ENCODE measurements at regions not wholly inside any gene's neighbourhood (a gene's known extent, or its start where the extent isn't known, plus 50 kb on each side); places are given as distances from the start of the nearest gene placed in this dataset.

DNA sequence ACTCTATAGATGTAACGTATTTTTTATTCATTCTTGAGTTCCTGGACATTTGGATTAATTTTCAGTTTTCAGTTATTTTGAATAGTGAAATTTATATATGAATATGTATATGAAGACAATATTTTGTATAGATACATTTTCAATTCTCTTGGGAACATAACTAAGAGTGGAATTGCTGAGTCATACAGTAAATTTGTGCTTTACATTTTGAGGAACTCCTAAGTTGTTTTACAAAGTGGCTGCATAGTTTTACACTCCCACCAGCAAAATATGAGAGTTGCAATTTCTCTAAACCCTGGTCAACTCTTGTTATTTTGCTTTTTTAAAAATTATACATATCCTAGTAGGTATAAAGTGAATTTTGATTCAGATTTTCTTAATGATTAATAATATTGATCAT is 1838.6 kb upstream of the SEL1L start:
- DNase-seq = no peak

GRCh38 chr14:83379436-83379835 is 1845.8 kb upstream of the SEL1L start:
- no peak for DNase-seq

DNA sequence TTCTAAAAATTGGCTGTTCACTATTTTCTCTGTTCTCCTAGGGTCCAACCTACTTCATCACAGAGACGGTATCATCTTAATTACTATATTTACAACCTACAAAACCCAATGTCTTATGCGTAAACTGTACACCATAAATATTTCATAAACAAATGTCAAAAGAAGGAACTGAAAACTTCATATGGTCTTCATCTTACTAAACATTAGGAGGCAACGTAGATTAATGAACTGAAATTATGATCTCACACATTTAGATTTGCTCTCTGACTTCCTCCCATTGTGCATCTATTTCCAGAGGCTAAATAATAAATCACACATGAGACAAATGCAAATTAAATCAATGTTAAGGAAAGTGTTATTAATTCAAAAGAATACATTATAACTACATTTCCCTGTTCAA is 1850.6 kb upstream of the SEL1L start:
- no peak for DNase-seq

DNA sequence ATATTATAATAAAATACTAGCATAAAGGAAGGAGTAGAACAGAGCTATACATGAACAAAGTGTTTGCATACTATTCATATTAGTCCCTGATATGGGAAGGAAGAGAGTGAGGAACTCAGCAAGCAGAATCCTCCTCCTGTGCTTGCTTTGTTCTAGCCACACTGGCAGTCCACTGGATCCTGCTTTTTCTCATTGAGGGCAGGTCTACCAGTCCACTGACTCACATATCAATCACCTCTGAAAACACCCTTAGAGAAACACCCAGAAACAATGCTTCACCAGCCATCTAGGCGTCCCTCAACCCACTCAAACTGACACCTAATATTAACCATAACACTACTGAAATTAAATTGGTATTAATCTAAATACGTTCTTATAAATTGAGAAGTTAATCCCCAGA is 1861.7 kb upstream of the SEL1L start:
- no peak for DNase-seq

GRCh38 chr14:83416476-83416875 is 1882.8 kb upstream of the SEL1L start:
- no peak for DNase-seq

DNA sequence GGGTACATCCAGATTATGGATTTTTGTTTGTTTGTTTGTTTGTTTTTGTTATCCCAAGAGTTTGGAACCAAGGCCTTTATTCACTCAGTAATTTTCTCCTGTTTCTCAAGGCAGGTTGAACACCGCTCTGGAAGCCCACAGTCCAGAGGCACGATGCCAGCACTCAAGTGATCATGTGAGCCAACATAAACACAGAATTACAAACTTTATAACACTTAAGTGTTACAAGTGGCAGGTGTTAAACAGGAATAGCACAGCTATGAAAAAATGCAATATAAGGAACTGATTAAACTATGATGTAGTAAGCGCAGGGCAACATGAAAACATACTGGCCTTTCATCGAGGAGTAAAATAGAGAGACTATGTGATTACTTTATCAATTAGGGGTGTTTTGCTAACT is 1885.8 kb upstream of the SEL1L start:
- no peak for DNase-seq

- no peak for DNase-seq
Measured at GRCh38 chr14:83421711-83422110, 1888.1 kb upstream of the SEL1L start.

GRCh38 chr14:83425138-83425537 is 1891.5 kb upstream of the SEL1L start:
- no peak for DNase-seq

GRCh38 chr14:83425706-83426105 is 1892.1 kb upstream of the SEL1L start:
- DNase-seq = no peak

DNA sequence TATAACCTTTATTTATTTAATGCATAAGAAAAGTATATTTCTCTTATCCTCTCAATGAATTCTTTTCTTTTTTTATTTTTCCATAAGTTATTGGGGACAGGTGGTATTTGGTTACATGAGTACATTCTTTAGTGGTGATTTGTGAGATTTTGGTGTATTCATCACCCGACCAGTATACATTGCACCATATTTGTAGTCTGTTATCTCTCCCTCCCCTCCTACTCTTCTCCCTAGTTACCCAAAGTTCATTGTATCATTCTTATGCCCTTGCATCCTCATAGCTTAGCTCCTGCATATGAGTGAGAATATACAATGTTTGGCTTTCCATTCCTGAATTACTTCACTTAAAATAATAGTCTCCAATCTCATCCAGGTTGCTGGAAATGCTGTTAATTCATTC is 1900.0 kb upstream of the SEL1L start:
- no peak for DNase-seq

- DNase-seq = no peak
Measured at GRCh38 chr14:83441801-83442200, 1908.1 kb upstream of the SEL1L start.

- DNase-seq = no peak
Measured at GRCh38 chr14:83455561-83455960, 1921.9 kb upstream of the SEL1L start.

DNA sequence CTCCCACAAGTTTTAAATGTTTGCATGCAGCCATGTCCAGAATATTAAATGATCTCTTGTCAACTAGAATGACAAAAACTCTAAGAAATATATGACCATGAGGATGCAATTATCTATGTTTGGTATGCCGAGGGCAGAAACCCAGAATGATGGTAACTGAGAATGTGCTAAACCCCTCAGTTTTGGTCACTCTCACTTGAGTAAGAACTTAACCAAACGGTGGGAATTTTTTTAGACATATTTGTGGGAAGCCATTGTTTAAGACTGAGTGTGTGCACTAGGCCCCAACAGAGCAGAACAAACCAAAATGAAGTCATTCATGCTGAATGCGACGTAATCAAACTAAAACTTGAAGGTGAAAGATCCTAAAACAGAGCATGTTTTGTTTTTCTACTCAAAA is 1927.9 kb upstream of the SEL1L start:
- DNase-seq = no peak

GRCh38 chr14:83462759-83463158 is 1929.1 kb upstream of the SEL1L start:
- DNase-seq = no peak

DNA sequence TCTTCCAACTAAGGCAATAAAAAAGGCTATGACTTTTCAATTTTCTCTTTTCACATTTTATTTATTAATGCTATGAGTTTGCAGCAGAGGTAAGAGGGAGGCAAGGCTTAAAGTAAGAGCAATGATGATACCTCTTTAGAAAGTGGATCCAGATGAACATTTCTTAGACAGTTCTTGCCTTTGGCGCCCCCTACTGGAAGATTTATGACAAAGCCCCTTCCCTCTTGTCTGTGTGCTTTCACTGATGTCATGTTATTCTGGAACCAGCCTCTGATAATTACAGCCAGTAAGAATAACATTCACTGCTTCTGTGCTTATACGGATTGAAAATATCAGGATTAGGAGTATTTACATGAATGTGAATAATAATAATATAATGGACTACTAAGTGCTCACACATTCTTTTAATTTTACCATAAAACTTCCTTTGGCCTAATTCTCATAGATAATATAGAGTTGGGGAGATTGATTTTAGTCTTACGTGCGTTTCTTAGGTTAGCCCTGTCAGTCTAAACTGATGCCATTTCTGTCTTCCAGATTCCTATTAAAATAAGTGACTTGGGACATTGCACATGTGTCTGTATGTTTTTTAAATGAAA is 1929.9 kb upstream of the SEL1L start:
- DNase-seq = no peak

DNA sequence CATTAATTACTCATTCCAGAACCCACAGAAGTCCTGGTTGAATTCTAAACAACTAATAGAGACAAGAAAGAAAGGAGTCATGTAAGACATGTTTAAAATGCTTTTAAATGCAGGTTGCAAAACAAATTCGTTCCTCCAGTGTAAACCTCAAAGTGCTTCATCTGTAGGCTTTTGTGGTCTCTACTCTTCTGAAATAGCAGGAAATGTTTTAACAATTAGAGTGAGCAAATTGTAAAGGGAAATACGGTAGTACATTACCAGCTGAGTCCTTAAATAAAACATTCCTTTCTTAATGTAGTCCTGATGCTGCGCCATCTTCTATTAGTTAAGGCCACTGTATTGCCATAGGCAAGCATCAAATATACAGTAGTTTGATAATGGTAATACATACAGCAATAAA is 1934.2 kb upstream of the SEL1L start:
- no peak for DNase-seq

- DNase-seq = no peak
Measured at GRCh38 chr14:83470466-83470865, 1936.8 kb upstream of the SEL1L start.

GRCh38 chr14:83470959-83471695 is 1937.5 kb upstream of the SEL1L start:
- no peak for DNase-seq

DNA sequence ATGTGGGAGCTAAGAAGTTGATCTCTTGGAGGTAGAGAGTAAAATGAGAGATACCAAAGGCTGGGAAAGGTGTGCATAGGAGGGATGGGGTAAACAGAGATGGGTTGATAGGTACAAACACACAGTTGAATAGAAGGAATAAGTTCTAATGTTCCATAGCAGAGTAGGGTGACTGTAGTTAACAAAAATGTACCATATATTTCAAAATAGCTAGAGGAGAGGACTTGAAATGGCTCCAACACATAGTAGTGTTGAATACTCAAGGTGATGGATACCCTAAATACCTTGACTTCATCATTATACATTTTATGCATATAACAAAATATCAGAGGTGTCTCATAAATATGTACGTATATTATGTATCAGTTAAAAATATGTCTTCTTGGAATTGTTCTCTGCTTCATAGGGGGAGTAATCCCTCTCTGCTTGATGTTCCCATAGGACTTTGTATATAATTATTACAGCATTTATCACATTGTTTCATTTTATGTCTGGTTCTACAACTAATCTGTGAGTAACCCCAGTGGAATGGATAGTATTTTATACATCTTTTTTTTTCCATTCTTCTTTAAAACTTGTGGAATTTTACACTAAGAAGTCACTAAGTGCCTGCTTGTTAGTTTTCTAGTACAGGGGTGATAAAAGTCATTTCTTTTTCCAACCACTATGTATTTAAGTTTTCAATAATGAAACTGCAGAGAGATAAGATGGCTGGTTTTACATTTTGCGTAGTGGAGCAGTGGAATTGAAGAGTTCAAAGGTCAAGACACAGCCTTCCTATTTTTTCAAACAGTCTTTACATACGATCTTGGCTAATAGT is 1940.0 kb upstream of the SEL1L start:
- no peak for DNase-seq

DNA sequence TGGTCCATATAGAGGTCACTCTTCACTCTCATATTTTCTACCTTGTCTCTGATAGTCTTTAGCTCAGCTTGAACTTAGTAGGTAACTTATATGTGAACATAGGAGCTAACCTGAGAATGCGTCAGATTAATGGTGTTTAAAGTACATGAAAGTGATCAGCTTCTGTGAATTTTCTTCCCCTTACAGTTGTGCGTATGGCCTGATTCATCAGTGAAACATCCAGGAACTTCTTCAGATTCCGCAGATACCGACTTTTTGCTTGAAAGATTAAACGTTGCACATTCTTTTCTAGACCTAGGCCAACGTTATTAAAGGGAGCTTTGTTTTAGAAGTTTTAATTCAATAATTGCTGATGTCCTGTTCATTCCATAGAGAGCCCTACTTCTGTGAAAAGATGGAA is 1945.1 kb upstream of the SEL1L start:
- no peak for DNase-seq

GRCh38 chr14:83483063-83483462 is 1949.4 kb upstream of the SEL1L start:
- no peak for DNase-seq

DNA sequence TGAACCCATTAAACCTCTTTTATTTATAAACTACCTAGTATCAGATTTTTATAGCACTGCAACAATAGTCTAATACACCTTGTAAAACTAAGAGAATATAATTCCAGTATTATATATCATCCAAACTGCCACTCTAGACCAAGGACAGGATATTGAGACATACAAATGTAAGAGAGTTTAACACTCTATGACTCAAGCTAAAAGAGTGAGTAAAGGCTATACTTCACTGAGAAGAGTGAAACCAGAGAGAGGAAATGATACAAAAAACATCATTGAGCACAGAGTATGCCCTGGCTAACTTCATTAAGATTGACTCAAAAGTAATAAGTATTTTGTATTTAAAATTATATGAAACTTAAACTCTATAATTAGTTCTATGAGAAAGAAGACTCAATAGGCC is 1951.9 kb upstream of the SEL1L start:
- no peak for DNase-seq

DNA sequence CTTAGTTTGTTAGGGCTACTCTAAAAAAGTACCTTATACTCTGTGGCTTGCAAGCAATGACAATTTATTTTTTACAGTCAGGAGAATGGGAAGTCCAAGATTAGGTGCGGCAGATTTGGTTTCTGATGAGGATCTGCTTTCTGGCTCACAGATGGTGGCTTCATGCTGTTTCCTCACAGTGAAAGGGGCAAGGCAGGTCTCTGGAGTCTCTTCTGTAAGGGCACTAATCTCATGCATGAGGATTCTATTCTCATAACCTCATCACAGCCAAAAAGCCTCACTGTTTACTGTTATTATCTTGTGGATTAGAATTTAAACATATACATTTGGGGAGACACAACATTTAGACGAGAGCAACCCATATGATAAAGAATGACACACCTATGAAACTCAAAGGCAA is 1957.4 kb upstream of the SEL1L start:
- no peak for DNase-seq

DNA sequence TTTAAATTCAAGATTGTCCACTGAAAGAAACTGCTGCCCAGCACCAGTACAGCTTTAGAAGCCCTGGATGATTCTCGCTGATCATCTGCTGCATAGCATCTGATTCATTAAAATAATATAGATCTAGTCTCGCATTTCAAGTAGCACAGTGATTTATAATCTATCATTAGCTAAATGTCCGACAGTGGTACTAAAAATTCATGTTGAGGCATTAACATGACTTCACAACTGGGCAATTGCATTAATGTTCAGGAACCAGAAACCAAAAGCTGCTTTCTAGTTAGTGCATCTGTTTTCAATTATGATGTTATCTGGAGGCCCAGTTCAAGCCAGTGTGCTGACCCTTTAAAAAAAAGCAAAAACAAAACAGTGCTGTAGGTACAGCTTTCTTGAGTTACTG is 1987.2 kb upstream of the SEL1L start:
- DNase-seq = no peak
